HG03558 (cell line): ENCODE measurements at regions not wholly inside any gene's neighbourhood (a gene's known extent, or its start where the extent isn't known, plus 50 kb on each side); places are given as distances from the start of the nearest gene placed in this dataset.
"Not testable (repeated sequence)": the region's sequence is repeated elsewhere in the genome, so short reads cannot be mapped to it uniquely, and the experiment has no call there.

ENCODE experiments used
- ATAC-seq: cut with Tn5 transposase; IDR thresholded peaks from one replicate; pipeline ENCODE4 v1.9.1; 2021; ENCODE audit warnings: moderate number of reproducible peaks; ENCODE audit not compliant: unreplicated experiment; ENCODE audit errors: extremely low read depth

- ATAC-seq = no peak
Measured at GRCh38 chr5:30414078-30414477, 779.4 kb upstream of the CDH6 start.

- no peak for ATAC-seq
Measured at GRCh38 chr5:30413540-30413939, 779.9 kb upstream of the CDH6 start.

GRCh38 chr5:30405821-30406220, 787.7 kb upstream of the CDH6 start:
- ATAC-seq = no peak

GRCh38 chr5:30401479-30402058, 791.9 kb upstream of the CDH6 start:
- no peak for ATAC-seq

- no peak for ATAC-seq
Measured at GRCh38 chr5:30398423-30398822, 795.1 kb upstream of the CDH6 start.

- no peak for ATAC-seq
Measured at GRCh38 chr5:30392897-30393296, 800.6 kb upstream of the CDH6 start.

- no peak for ATAC-seq
Measured at GRCh38 chr5:30390095-30390494, 803.4 kb upstream of the CDH6 start.

GRCh38 chr5:30387974-30388632, 805.4 kb upstream of the CDH6 start:
- no peak for ATAC-seq

- ATAC-seq = no peak
Measured at GRCh38 chr5:30385754-30386153, 807.7 kb upstream of the CDH6 start.

- ATAC-seq = no peak
Measured at GRCh38 chr5:30384171-30384570, 809.3 kb upstream of the CDH6 start.

GRCh38 chr5:30380228-30380627, 813.3 kb upstream of the CDH6 start:
- no peak for ATAC-seq

GRCh38 chr5:30376848-30377247, 816.6 kb upstream of the CDH6 start:
- ATAC-seq = no peak

GRCh38 chr5:30368064-30368463, 825.4 kb upstream of the CDH6 start:
- ATAC-seq = no peak

- ATAC-seq = not testable (repeated sequence)
Measured at GRCh38 chr5:30365031-30365430, 828.5 kb upstream of the CDH6 start.

- no peak for ATAC-seq
Measured at GRCh38 chr5:30357371-30357770, 836.1 kb upstream of the CDH6 start.

- ATAC-seq = no peak
Measured at GRCh38 chr5:30355675-30356074, 837.8 kb upstream of the CDH6 start.

- ATAC-seq = no peak
Measured at GRCh38 chr5:30347858-30348257, 845.6 kb upstream of the CDH6 start.

GRCh38 chr5:30345539-30346345, 847.7 kb upstream of the CDH6 start:
- ATAC-seq = not testable (repeated sequence)

- no peak for ATAC-seq
Measured at GRCh38 chr5:30343707-30344106, 849.8 kb upstream of the CDH6 start.

- no peak for ATAC-seq
Measured at GRCh38 chr5:30341466-30341865, 852.0 kb upstream of the CDH6 start.

- ATAC-seq = no peak
Measured at GRCh38 chr5:30337084-30337573, 856.4 kb upstream of the CDH6 start.
